Upper lobe of left lung (tissue), 4 donors: ENCODE measurements at regions not wholly inside any gene's neighbourhood (a gene's known extent, or its start where the extent isn't known, plus 50 kb on each side); places are given as distances from the start of the nearest gene placed in this dataset.

ENCODE experiments used
- CTCF ChIP-seq, 6 experiments: fragments of 450-650 bp in 4 of 6; fragments of 200-600 bp in 2 of 6; sonication (generic) in 2 of 6; IDR thresholded peaks; one replicate each; pipeline ENCODE4 v1.5.1; 2016 to 2019; ENCODE audit warnings: antibody characterized with exemption in 6 of 6
- EP300 ChIP-seq, 4 donors: sonication (generic); formaldehyde crosslinking; IDR thresholded peaks; one replicate each; pipeline ENCODE4 v1.5.1; 2017; ENCODE audit warnings: antibody characterized with exemption in 4 of 4, control low read depth in 2 of 4
- POLR2A ChIP-seq, 4 donors: fragments of 450-650 bp; IDR thresholded peaks; one replicate each; pipeline ENCODE4 v1.5.1; 2016 to 2017; ENCODE audit warnings: antibody characterized with exemption in 4 of 4, mild to moderate bottlenecking in 2 of 4
- POLR2AphosphoS5 ChIP-seq, 2 donors: sonication (generic); formaldehyde crosslinking; IDR thresholded peaks; one replicate each; pipeline ENCODE4 v1.5.1; 2017; ENCODE audit warnings: antibody characterized with exemption in 2 of 2

DNA sequence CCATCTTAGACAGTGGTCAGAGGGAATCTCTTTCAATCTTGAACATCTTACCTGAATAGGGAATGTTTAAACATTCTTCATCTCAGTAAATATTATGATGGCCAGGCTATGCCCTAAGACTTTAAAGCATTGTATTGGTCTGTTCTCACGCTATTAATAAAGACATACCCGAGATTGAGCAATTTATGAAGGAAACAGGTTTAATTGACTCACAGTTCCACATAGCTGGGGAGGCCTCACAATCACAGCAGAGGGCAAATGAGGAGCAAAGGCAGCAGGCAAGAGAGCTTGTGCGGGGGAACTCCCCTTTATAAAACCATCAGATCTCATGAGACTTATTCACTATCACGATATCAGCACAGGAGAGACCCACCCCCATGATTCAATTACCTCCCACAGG, 55.3 kb upstream of the SOX9 start:
- no peak for TF ChIP-seq CTCF (IDR thresholded peaks at IDR 0.05)
- TF ChIP-seq EP300 (IDR thresholded peaks at IDR 0.05): no peak
- TF ChIP-seq POLR2A (IDR thresholded peaks at IDR 0.05): no peak
- no peak for TF ChIP-seq POLR2AphosphoS5 (IDR thresholded peaks at IDR 0.05)
